HEK293T (cell line): ENCODE measurements at regions not wholly inside any gene's neighbourhood (a gene's known extent, or its start where the extent isn't known, plus 50 kb on each side); places are given as distances from the start of the nearest gene placed in this dataset.

Experiments
- ARNT ChIP-seq: fragments of 450-650 bp; IDR thresholded peaks from 2 replicates; pipeline ENCODE4 v1.6.1; 2017; ENCODE audit warnings: mild to moderate bottlenecking
- BHLHE40 ChIP-seq: fragments of 450-650 bp; IDR thresholded peaks from 2 replicates; pipeline ENCODE4 v1.6.1; 2016; ENCODE audit warnings: mild to moderate bottlenecking, moderate library complexity, borderline replicate concordance
- CTBP1 ChIP-seq: fragments of 450-650 bp; IDR thresholded peaks from 2 replicates; pipeline ENCODE4 v1.6.1; 2016; ENCODE audit warnings: borderline replicate concordance
- ELF4 ChIP-seq: fragments of 450-650 bp; IDR thresholded peaks from 2 replicates; pipeline ENCODE4 v1.6.1; 2017; ENCODE audit warnings: antibody characterized with exemption
- FOXA1 ChIP-seq: fragments of 450-650 bp; IDR thresholded peaks from 2 replicates; pipeline ENCODE4 v1.6.1; 2016; ENCODE audit warnings: mild to moderate bottlenecking
- FOXM1 ChIP-seq: fragments of 450-650 bp; IDR thresholded peaks from 2 replicates; pipeline ENCODE4 v1.6.1; 2017; ENCODE audit warnings: mild to moderate bottlenecking, borderline replicate concordance
- HDGF ChIP-seq: fragments of 450-650 bp; IDR thresholded peaks from 2 replicates; pipeline ENCODE4 v1.6.1; 2017; ENCODE audit warnings: antibody characterized with exemption, borderline replicate concordance
- NFRKB ChIP-seq: fragments of 450-650 bp; IDR thresholded peaks from 2 replicates; pipeline ENCODE4 v1.6.1; 2016; ENCODE audit warnings: mild to moderate bottlenecking, moderate library complexity
- SP1 ChIP-seq: fragments of 450-650 bp; IDR thresholded peaks from 2 replicates; pipeline ENCODE4 v1.6.1; 2017
- SUZ12 ChIP-seq: fragments of 450-650 bp; IDR thresholded peaks from 2 replicates; pipeline ENCODE4 v1.6.1; 2016; ENCODE audit warnings: mild to moderate bottlenecking
- TARDBP ChIP-seq: fragments of 450-650 bp; IDR thresholded peaks from 2 replicates; pipeline ENCODE4 v1.6.1; 2016
- ZNF384 ChIP-seq: fragments of 450-650 bp; IDR thresholded peaks from 2 replicates; pipeline ENCODE4 v1.6.1; 2016
- TF ChIP-seq, protein P1 (sequence below): fragments of 450-650 bp; IDR thresholded peaks from 2 replicates; pipeline ENCODE4 v1.6.1; 2016

GRCh38 chr10:28449926-28450325, 83.0 kb upstream of the WAC start:
- TF ChIP-seq HDGF, result no peak
- TF ChIP-seq TARDBP, result no peak
- no peak for TF ChIP-seq FOXA1
- TF ChIP-seq ZNF384, result no peak
- no peak for TF ChIP-seq SUZ12
- TF ChIP-seq FOXM1, result no peak
- no peak for TF ChIP-seq SP1
- TF ChIP-seq NFRKB, result no peak
- TF ChIP-seq BHLHE40, result no peak
- no peak for TF ChIP-seq ELF4
- TF ChIP-seq, protein P1, sequence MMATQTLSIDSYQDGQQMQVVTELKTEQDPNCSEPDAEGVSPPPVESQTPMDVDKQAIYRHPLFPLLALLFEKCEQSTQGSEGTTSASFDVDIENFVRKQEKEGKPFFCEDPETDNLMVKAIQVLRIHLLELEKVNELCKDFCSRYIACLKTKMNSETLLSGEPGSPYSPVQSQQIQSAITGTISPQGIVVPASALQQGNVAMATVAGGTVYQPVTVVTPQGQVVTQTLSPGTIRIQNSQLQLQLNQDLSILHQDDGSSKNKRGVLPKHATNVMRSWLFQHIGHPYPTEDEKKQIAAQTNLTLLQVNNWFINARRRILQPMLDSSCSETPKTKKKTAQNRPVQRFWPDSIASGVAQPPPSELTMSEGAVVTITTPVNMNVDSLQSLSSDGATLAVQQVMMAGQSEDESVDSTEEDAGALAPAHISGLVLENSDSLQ, result no peak
- TF ChIP-seq ARNT, result no peak
- no peak for TF ChIP-seq CTBP1
